ENCODE measurements at regions not wholly inside any gene's neighbourhood (a gene's known extent, or its start where the extent isn't known, plus 50 kb on each side); places are given as distances from the start of the nearest gene placed in this dataset.

GRCh38 chr16:79856581-79856980 is 256.0 kb upstream of the MAF start:
- Histone ChIP-seq H3K9me3 (ENCODE audit: insufficient read depth, low read length) (no peaks in the 10 kb centered on the region), H3F3A (ENCODE audit: insufficient read depth) (no peaks in the 10 kb centered on the region), H3K4me2 (ENCODE audit: low read depth, low read length, poor library complexity, severe bottlenecking) (no peak overlapping the region), H3K4me3 (ENCODE audit: insufficient read depth, low read length, poor library complexity, severe bottlenecking) (no peak overlapping the region), H3K27me3 (ENCODE audit: low read length) (no peaks in the 10 kb centered on the region), H3K79me2 (ENCODE audit: insufficient read depth, low read length) (no peaks in the 10 kb centered on the region), H3K27ac (ENCODE audit: low read depth, low read length) (no peak overlapping the region), H4K20me1 (ENCODE audit: low read depth, low read length) (no peaks in the 10 kb centered on the region), H3K9ac (ENCODE audit: low read length) (no peak overlapping the region), H3K9me2 (replicated peaks; ENCODE audit: insufficient read depth, low read length) (no peaks in the 10 kb centered on the region), H2AFZ (ENCODE audit: low read depth, low read length, severe bottlenecking) (no peak overlapping the region), H3K36me3 (ENCODE audit: low read length) (no peaks in the 10 kb centered on the region)
- TF ChIP-seq CTCF (IDR thresholded peaks at IDR 0.05; ENCODE audit: insufficient read depth, low read length, poor library complexity, severe bottlenecking) (no peak), EZH2phosphoT487 (conservative IDR thresholded peaks at IDR 0.05; ENCODE audit: low read length) (no peak)

DNA sequence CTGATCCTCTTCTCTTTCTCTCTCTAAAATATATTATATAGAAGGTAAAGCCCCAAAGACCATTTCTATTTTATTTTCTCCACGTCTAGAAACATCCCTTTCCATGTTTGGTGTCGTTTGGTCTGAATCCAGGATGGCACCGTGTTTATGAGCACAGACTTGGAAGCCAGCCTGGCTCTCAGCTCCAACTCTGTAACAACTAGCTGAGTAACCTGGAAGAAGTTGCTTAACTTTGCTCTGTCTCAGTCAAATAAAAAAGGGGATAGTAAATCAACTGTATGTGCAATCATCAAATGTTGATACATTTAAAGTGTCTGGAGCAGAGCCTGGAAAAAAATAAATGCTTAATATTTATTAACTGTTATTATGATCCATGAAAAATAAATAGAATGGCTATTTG is 249.8 kb upstream of the MAF start:
- TF ChIP-seq CTCF (IDR thresholded peaks at IDR 0.05; ENCODE audit: insufficient read depth, low read length, poor library complexity, severe bottlenecking) (no peak), EZH2phosphoT487 (conservative IDR thresholded peaks at IDR 0.05; ENCODE audit: low read length) (no peak)

DNA sequence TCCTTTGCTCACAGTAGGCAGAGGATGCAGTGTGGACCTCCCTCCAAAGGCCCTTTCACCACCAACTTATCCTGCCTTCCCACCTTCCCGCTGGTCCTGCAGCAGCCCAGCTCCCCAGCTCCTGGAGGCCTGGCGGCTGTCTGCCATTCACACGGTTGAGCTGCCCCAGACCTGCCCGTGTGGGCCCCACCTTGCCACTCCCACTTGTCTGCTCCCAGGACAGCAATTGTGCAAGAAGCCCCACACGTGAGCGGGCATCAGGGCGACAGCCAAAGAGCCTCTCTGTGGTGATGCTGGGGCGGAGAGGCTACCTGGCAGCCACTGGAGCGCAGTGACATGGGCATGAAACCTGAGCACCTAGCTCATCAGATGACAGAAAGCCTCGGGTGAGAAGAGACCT is 248.6 kb upstream of the MAF start:
- Histone ChIP-seq H3K27ac (ENCODE audit: low read depth, low read length) (no peak overlapping the region), H3K9me3 (ENCODE audit: insufficient read depth, low read length) (no peaks in the 10 kb centered on the region), H3K9me2 (replicated peaks; ENCODE audit: insufficient read depth, low read length) (no peaks in the 10 kb centered on the region), H3F3A (ENCODE audit: insufficient read depth) (no peaks in the 10 kb centered on the region), H3K36me3 (ENCODE audit: low read length) (no peaks in the 10 kb centered on the region), H3K9ac (ENCODE audit: low read length) (no peak overlapping the region), H3K79me2 (ENCODE audit: insufficient read depth, low read length) (no peaks in the 10 kb centered on the region), H4K20me1 (ENCODE audit: low read depth, low read length) (no peaks in the 10 kb centered on the region), H2AFZ (ENCODE audit: low read depth, low read length, severe bottlenecking) (no peak overlapping the region), H3K4me3 (ENCODE audit: insufficient read depth, low read length, poor library complexity, severe bottlenecking) (no peak overlapping the region), H3K4me2 (ENCODE audit: low read depth, low read length, poor library complexity, severe bottlenecking) (no peak overlapping the region), H3K27me3 (ENCODE audit: low read length) (no peaks in the 10 kb centered on the region)
- no peak for TF ChIP-seq CTCF (IDR thresholded peaks at IDR 0.05; ENCODE audit: insufficient read depth, low read length, poor library complexity, severe bottlenecking)
- TF ChIP-seq EZH2phosphoT487 (conservative IDR thresholded peaks at IDR 0.05; ENCODE audit: low read length): no peak

More for the DNA sequence above, 249.8 kb upstream of the MAF start:
- no peaks in the 10 kb centered on the region for H4K20me1 ChIP-seq (ENCODE audit: low read depth, low read length)
- no peak overlapping the region for H3K27ac ChIP-seq (ENCODE audit: low read depth, low read length)
- no peaks in the 10 kb centered on the region for H3K79me2 ChIP-seq (ENCODE audit: insufficient read depth, low read length)
- no peaks in the 10 kb centered on the region for H3K27me3 ChIP-seq (ENCODE audit: low read length)
- H3F3A ChIP-seq (ENCODE audit: insufficient read depth): no peaks in the 10 kb centered on the region
- H3K4me2 ChIP-seq (ENCODE audit: low read depth, low read length, poor library complexity, severe bottlenecking): no peak overlapping the region
- no peak overlapping the region for H2AFZ ChIP-seq (ENCODE audit: low read depth, low read length, severe bottlenecking)
- no peaks in the 10 kb centered on the region for H3K36me3 ChIP-seq (ENCODE audit: low read length)
- no peak overlapping the region for H3K4me3 ChIP-seq (ENCODE audit: insufficient read depth, low read length, poor library complexity, severe bottlenecking)
- no peaks in the 10 kb centered on the region for H3K9me2 ChIP-seq (replicated peaks; ENCODE audit: insufficient read depth, low read length)
- H3K9ac ChIP-seq (ENCODE audit: low read length): no peak overlapping the region
- no peaks in the 10 kb centered on the region for H3K9me3 ChIP-seq (ENCODE audit: insufficient read depth, low read length)

All from SU-DHL-6 (cell line).